B cell (primary cell): ENCODE measurements at regions not wholly inside any gene's neighbourhood (a gene's known extent, or its start where the extent isn't known, plus 50 kb on each side); places are given as distances from the start of the nearest gene placed in this dataset.
"Not testable (repeated sequence)": the region's sequence is repeated elsewhere in the genome, so short reads cannot be mapped to it uniquely, and the experiment has no call there.

Experiments used
- ATAC-seq: fragments of 200-7000 bp; cut with Tn5 transposase; one replicate; pipeline ENCODE4 v1.10.0; 2021; ENCODE audit warnings: low read depth, mild to moderate bottlenecking, moderate number of reproducible peaks, moderate library complexity
- CTCF ChIA-PET: fragments of 350-600 bp; sonication (Branson Sonifier 250); formaldehyde crosslinking; loops from one replicate; lab custom pipeline; 2021; ENCODE audit warnings: antibody characterized with exemption, inconsistent platforms; lab: Charles Lee
- POLR2A ChIA-PET: fragments of 350-600 bp; sonication (Branson Sonifier 250); formaldehyde crosslinking; loops from one replicate; lab custom pipeline; 2021; ENCODE audit warnings: antibody characterized with exemption; lab: Charles Lee
- DNase-seq: peaks from one replicate; pipeline ENCODE4 v3.0.0; 2013
- H2AFZ ChIP-seq: 2 replicates; pipeline ENCODE4 v1.6.1; 2012; ENCODE audit warnings: mild to moderate bottlenecking, low read depth, low read length; ENCODE audit not compliant: insufficient read depth, poor library complexity, severe bottlenecking
- H3K27ac ChIP-seq, 2 donors: 1 replicate in 1 of 2; 2 replicates in 1 of 2; pipeline ENCODE4 v1.5.1; 2012 to 2013; ENCODE audit warnings: low read length in 2 of 2, mild to moderate bottlenecking in 2 of 2, moderate library complexity in 1 of 2
- H3K27me3 ChIP-seq, 4 experiments: fragments of 200-600 bp in 1 of 4; sonication (generic) in 1 of 4; replicated peaks in 1 of 4; 1 replicate in 2 of 4; 2 replicates in 2 of 4; pipeline versions ENCODE4 v1.6.1 to v1.7.0; 2013 to 2016; ENCODE audit warnings: low read length in 3 of 4, mild to moderate bottlenecking in 2 of 4, mixed read lengths in 1 of 4, moderate library complexity in 1 of 4; ENCODE audit not compliant: insufficient read depth in 4 of 4, control insufficient read depth in 3 of 4; ENCODE audit errors: control extremely low read depth in 1 of 4
- H3K36me3 ChIP-seq, 2 experiments: replicated peaks in 1 of 2; 1 replicate in 1 of 2; 2 replicates in 1 of 2; pipeline versions ENCODE4 v1.6.1 to v1.7.1; 2013; ENCODE audit warnings: low read length in 1 of 2; ENCODE audit not compliant: insufficient read depth in 2 of 2, control insufficient read depth in 1 of 2; ENCODE audit errors: control extremely low read depth in 1 of 2, extremely low read depth in 1 of 2
- H3K4me1 ChIP-seq, 2 donors: fragments of 200-600 bp in 1 of 2; sonication (generic) in 1 of 2; 1 replicate in 1 of 2; 2 replicates in 1 of 2; pipeline versions ENCODE4 v1.5.1 to v1.6.1; 2013 to 2017; ENCODE audit warnings: low read length in 2 of 2; ENCODE audit not compliant: control insufficient read depth in 2 of 2, insufficient read depth in 2 of 2
- H3K4me2 ChIP-seq: replicated peaks from 2 replicates; pipeline ENCODE3; 2012; ENCODE audit warnings: mild to moderate bottlenecking, low read depth, low read length; ENCODE audit not compliant: poor library complexity, severe bottlenecking
- H3K4me3 ChIP-seq, 5 experiments: fragments of 200-600 bp in 1 of 5; sonication (generic) in 1 of 5; 1 replicate in 3 of 5; 2 replicates in 2 of 5; pipeline versions ENCODE4 v1.5.1 to v1.7.0; 2011 to 2016; ENCODE audit warnings: low read length in 4 of 5, mild to moderate bottlenecking in 4 of 5, low read depth in 2 of 5, control low read depth in 1 of 5, moderate library complexity in 1 of 5; ENCODE audit not compliant: insufficient read depth in 1 of 5; ENCODE audit errors: control extremely low read depth in 1 of 5, extremely low read depth in 1 of 5
- H3K79me2 ChIP-seq: fragments of 200-600 bp; sonication (generic); one replicate; pipeline ENCODE4 v1.6.0; 2016; ENCODE audit warnings: low read length; ENCODE audit not compliant: control insufficient read depth, insufficient read depth
- H3K9ac ChIP-seq: fragments of 200-600 bp; sonication (generic); 2 replicates; pipeline ENCODE4 v1.6.1; 2017; ENCODE audit warnings: mild to moderate bottlenecking, low read length, moderate library complexity
- H3K9me3 ChIP-seq, 3 donors: one replicate each; pipeline versions ENCODE4 v1.6.1 to v1.7.1; 2013; ENCODE audit warnings: low read length in 2 of 3; ENCODE audit not compliant: control insufficient read depth in 2 of 3, insufficient read depth in 1 of 3; ENCODE audit errors: control extremely low read depth in 1 of 3
- H4K20me1 ChIP-seq: 2 replicates; pipeline ENCODE4 v1.6.0; 2012; ENCODE audit warnings: mild to moderate bottlenecking, low read length; ENCODE audit not compliant: insufficient read depth, control insufficient read depth, poor library complexity, severe bottlenecking
- H3K27ac Mint-ChIP-seq: one replicate; pipeline ENCODE4 v1.8.0; 2021; ENCODE audit warnings: mixed read lengths
- H3K27me3 Mint-ChIP-seq: one replicate; pipeline ENCODE4 v1.8.0; 2021; ENCODE audit warnings: mixed read lengths
- H3K4me1 Mint-ChIP-seq: one replicate; pipeline ENCODE4 v1.8.0; 2021; ENCODE audit warnings: mixed read lengths
- H3K4me3 Mint-ChIP-seq: one replicate; pipeline ENCODE4 v1.8.0; 2021; ENCODE audit warnings: mixed read lengths
- H3K9me3 Mint-ChIP-seq: one replicate; pipeline ENCODE4 v1.8.0; 2022; ENCODE audit warnings: mixed read lengths; ENCODE audit not compliant: insufficient read depth
- EZH2 ChIP-seq: IDR thresholded peaks from 2 replicates; pipeline ENCODE4 v1.6.1; 2012; ENCODE audit warnings: borderline replicate concordance, low read depth, mild to moderate bottlenecking, moderate library complexity, low read length; ENCODE audit not compliant: insufficient read depth, poor library complexity, severe bottlenecking
- WGBS: methylation state at CpG from one replicate; pipeline ENCODE4 v1.1.5; 2013; ENCODE audit warnings: missing lambda C conversion rate; ENCODE audit not compliant: insufficient coverage; 5-methylcytosine and 5-hydroxymethylcytosine counted together
- intact Hi-C: fragments of 100-400 bp; cut with micrococcal nuclease; formaldehyde crosslinking; loops from one replicate; pipeline ENCODE4 v1.10.0; 2022
- TF ChIP-seq, protein P1 (sequence below): fragments of 200-600 bp; IDR thresholded peaks from one replicate; pipeline ENCODE4 v1.8.0; 2022; ENCODE audit warnings: antibody characterized with exemption, mild to moderate bottlenecking

GRCh38 chr3:30324587-30324986 is 281.8 kb upstream of the TGFBR2 start:
- H3K36me3 ChIP-seq: no peaks in the 10 kb centered on the region
- no peak overlapping the region for H2AFZ ChIP-seq
- H3K27ac ChIP-seq: no peak overlapping the region
- H4K20me1 ChIP-seq: no peaks in the 10 kb centered on the region
- ChIA-PET CTCF (interaction anchor here (0.7 to 1.0 kb wide), 3 partner anchors 64 to 369 kb away, joined by 3 to 6 read pairs (median 3); partner anchors contain the start of gene TGFBR2), POLR2A (no interaction called here)
- H3K27me3 Mint-ChIP-seq: no peaks in the 10 kb centered on the region
- no peaks in the 10 kb centered on the region for H3K27me3 ChIP-seq
- no peak overlapping the region for H3K4me3 Mint-ChIP-seq
- H3K9ac ChIP-seq: no peak overlapping the region
- H3K79me2 ChIP-seq: no peaks in the 10 kb centered on the region
- no peak for ATAC-seq
- peaks cover 3 to 4% of the 10 kb centered on the region in 2 donors for H3K4me1 ChIP-seq
- no peaks in the 10 kb centered on the region for H3K9me3 ChIP-seq
- H3K4me2 ChIP-seq: no peak overlapping the region
- DNase-seq: no peak
- no peak overlapping the region for H3K27ac Mint-ChIP-seq
- H3K4me1 Mint-ChIP-seq: peaks cover 3% of the 10 kb centered on the region
- peaks cover 2% of the 10 kb centered on the region for H3K9me3 Mint-ChIP-seq
- no peak for TF ChIP-seq EZH2
- TF ChIP-seq, protein P1, sequence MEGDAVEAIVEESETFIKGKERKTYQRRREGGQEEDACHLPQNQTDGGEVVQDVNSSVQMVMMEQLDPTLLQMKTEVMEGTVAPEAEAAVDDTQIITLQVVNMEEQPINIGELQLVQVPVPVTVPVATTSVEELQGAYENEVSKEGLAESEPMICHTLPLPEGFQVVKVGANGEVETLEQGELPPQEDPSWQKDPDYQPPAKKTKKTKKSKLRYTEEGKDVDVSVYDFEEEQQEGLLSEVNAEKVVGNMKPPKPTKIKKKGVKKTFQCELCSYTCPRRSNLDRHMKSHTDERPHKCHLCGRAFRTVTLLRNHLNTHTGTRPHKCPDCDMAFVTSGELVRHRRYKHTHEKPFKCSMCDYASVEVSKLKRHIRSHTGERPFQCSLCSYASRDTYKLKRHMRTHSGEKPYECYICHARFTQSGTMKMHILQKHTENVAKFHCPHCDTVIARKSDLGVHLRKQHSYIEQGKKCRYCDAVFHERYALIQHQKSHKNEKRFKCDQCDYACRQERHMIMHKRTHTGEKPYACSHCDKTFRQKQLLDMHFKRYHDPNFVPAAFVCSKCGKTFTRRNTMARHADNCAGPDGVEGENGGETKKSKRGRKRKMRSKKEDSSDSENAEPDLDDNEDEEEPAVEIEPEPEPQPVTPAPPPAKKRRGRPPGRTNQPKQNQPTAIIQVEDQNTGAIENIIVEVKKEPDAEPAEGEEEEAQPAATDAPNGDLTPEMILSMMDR: no peak
- intact Hi-C loops: no loop called here
- no peak overlapping the region for H3K4me3 ChIP-seq
- no CpG with 5 or more reads among the region's 1 CpG for WGBS

GRCh38 chr3:30327976-30328375 is 278.4 kb upstream of the TGFBR2 start:
- H4K20me1 ChIP-seq, H3K27ac Mint-ChIP-seq, H3K4me1 ChIP-seq, H3K79me2 ChIP-seq, H3K27me3 ChIP-seq, H3K4me3 ChIP-seq, H3K27me3 Mint-ChIP-seq, DNase-seq, POLR2A ChIA-PET, H3K27ac ChIP-seq, H3K9me3 ChIP-seq, H2AFZ ChIP-seq, H3K4me2 ChIP-seq, H3K9ac ChIP-seq, intact Hi-C loops, ATAC-seq, H3K4me3 Mint-ChIP-seq, H3K9me3 Mint-ChIP-seq, H3K36me3 ChIP-seq, CTCF ChIA-PET: not testable (repeated sequence)
- H3K4me1 Mint-ChIP-seq: peaks cover 16% of the 10 kb centered on the region
- WGBS: no CpG with 5 or more reads among the region's 1 CpG

DNA sequence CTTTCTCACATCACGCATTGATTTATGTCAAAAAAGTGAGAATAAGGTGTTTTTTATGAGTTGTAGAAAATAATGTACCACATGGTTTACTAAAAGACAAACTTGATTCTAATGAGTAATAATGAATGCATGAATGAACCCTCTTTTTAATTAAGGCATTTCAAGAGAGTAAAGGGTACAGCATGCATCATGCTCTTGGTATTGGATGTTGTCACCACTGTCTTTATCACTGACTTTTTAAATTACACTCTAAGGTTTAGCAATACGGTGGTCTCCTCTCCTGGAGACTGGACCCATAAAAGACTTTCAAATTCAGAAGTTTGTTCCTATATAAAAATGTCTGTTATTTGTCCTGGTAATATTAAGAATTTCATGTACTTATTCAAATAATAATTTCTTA is 277.5 kb upstream of the TGFBR2 start:
- H3K79me2 ChIP-seq, POLR2A ChIA-PET, intact Hi-C loops, H4K20me1 ChIP-seq, H3K27me3 Mint-ChIP-seq, H3K4me3 ChIP-seq, H3K27ac ChIP-seq, H3K4me2 ChIP-seq, H3K9ac ChIP-seq, DNase-seq, H2AFZ ChIP-seq, H3K27ac Mint-ChIP-seq, H3K9me3 Mint-ChIP-seq, H3K4me3 Mint-ChIP-seq, ATAC-seq, CTCF ChIA-PET, H3K36me3 ChIP-seq, H3K9me3 ChIP-seq, H3K27me3 ChIP-seq: not testable (repeated sequence)
- WGBS: no CpG with 5 or more reads among the region's 2 CpGs
- H3K4me1 Mint-ChIP-seq: peaks cover 21% of the 10 kb centered on the region
- H3K4me1 ChIP-seq: peaks cover 9 to 11% of the 10 kb centered on the region in 2 donors
